Activated naive CD4-positive, alpha-beta T cell treated with anti-CD3 and anti-CD28 coated beads, Interleukin-2, amount 50 U/mL, for 24 hours (primary cell): ENCODE measurements at regions not wholly inside any gene's neighbourhood (a gene's known extent, or its start where the extent isn't known, plus 50 kb on each side); places are given as distances from the start of the nearest gene placed in this dataset.
"Not testable (repeated sequence)": the region's sequence is repeated elsewhere in the genome, so short reads cannot be mapped to it uniquely, and the experiment has no call there.

ENCODE experiments used
- H3K27ac Mint-ChIP-seq: one replicate; pipeline ENCODE4 v1.8.0; 2021; ENCODE audit warnings: mild to moderate bottlenecking, mixed read lengths
- H3K27me3 Mint-ChIP-seq: one replicate; pipeline ENCODE4 v1.8.0; 2021; ENCODE audit warnings: mixed read lengths
- H3K36me3 Mint-ChIP-seq: one replicate; pipeline ENCODE4 v1.8.0; 2021; ENCODE audit warnings: mixed read lengths
- H3K4me1 Mint-ChIP-seq: one replicate; pipeline ENCODE4 v1.8.0; 2021; ENCODE audit warnings: mixed read lengths
- H3K4me3 Mint-ChIP-seq: one replicate; pipeline ENCODE4 v1.8.0; 2021; ENCODE audit warnings: mild to moderate bottlenecking, mixed read lengths
- H3K9me3 Mint-ChIP-seq: one replicate; pipeline ENCODE4 v1.8.0; 2021; ENCODE audit warnings: mixed read lengths

DNA sequence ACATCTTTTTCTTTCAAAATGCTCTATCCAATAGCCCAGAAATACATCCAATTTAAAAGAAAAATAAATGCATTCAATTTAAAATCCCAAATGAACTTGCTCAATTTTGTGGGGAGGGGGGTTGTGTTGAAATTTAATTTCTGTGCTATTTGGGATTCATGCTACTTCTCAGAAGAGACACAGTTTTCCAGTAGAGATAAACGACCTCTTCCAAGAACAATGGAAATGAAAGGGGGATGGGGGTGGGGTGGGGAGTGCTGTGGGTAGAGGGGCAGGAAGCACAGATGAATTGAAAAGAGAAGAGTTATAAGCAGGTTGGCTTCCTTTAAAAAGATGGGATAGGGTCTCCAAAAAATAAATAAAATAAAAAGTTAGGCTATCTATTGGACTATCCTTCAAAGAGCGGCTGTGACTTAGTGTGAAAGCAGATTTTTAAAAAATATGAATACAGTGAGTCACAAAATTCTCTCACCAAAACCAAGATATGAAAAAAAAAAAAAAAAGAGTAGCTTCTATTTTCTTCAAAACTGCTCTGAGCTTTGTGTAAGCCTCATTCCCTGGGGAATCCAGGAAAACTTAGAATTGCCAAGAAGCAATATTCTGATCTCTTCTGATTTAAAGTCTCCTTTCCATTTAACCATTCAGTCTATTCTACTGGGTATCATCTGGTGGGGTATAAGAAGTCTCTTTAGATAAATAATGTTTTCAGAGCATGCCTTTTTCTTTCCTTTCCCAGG lies 324.3 kb downstream of the PTTG2 start:
- H3K9me3 Mint-ChIP-seq = no peaks in the 10 kb centered on the region
- no peaks in the 10 kb centered on the region for H3K36me3 Mint-ChIP-seq
- no peak overlapping the region for H3K27ac Mint-ChIP-seq
- H3K4me1 Mint-ChIP-seq = peaks cover 8% of the 10 kb centered on the region
- no peak overlapping the region for H3K4me3 Mint-ChIP-seq
- H3K27me3 Mint-ChIP-seq = no peaks in the 10 kb centered on the region

- Mint-ChIP-seq H3K27ac (no peak overlapping the region), H3K27me3 (no peaks in the 10 kb centered on the region), H3K36me3 (no peaks in the 10 kb centered on the region), H3K9me3 (no peaks in the 10 kb centered on the region), H3K4me3 (no peak overlapping the region), H3K4me1 (peaks cover 8% of the 10 kb centered on the region)
Measured at GRCh38 chr4:38287101-38287851, 327.1 kb downstream of the PTTG2 start.

GRCh38 chr4:38289553-38289952 lies 329.4 kb downstream of the PTTG2 start:
- H3K4me3 Mint-ChIP-seq = no peak overlapping the region
- H3K27me3 Mint-ChIP-seq = no peaks in the 10 kb centered on the region
- peaks cover 7% of the 10 kb centered on the region for H3K4me1 Mint-ChIP-seq
- peaks cover 4% of the 10 kb centered on the region for H3K36me3 Mint-ChIP-seq
- no peaks in the 10 kb centered on the region for H3K9me3 Mint-ChIP-seq
- H3K27ac Mint-ChIP-seq = no peak overlapping the region

DNA sequence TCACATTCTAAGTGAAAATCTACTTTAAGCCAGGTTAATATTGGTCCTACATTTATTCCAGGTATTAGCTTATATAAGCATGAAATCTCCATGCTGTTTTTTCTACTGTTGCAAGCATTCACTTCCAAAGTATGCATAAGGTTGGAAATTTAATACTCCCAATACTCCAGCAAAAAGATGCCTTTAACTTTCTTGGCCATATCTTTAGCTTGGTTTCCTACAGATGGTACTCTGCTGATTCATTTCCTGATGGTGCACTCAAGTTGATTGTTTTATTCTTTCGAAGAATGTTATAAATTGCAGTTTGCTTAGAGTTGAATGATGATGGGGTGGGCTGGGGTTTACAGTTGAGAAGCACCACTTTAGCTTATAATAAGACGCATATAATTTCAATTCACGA lies 330.2 kb downstream of the PTTG2 start:
- Mint-ChIP-seq H3K4me1 (peaks cover 2% of the 10 kb centered on the region), H3K27ac (no peak overlapping the region)

GRCh38 chr4:38290914-38291313 lies 330.7 kb downstream of the PTTG2 start:
- H3K9me3 Mint-ChIP-seq = no peaks in the 10 kb centered on the region
- no peak overlapping the region for H3K27ac Mint-ChIP-seq
- no peak overlapping the region for H3K4me3 Mint-ChIP-seq
- H3K36me3 Mint-ChIP-seq = peaks cover 4% of the 10 kb centered on the region
- no peaks in the 10 kb centered on the region for H3K27me3 Mint-ChIP-seq
- no peaks in the 10 kb centered on the region for H3K4me1 Mint-ChIP-seq

More for the DNA sequence above, 330.2 kb downstream of the PTTG2 start:
- peaks cover 4% of the 10 kb centered on the region for H3K36me3 Mint-ChIP-seq
- no peaks in the 10 kb centered on the region for H3K27me3 Mint-ChIP-seq
- no peak overlapping the region for H3K4me3 Mint-ChIP-seq
- no peaks in the 10 kb centered on the region for H3K9me3 Mint-ChIP-seq

DNA sequence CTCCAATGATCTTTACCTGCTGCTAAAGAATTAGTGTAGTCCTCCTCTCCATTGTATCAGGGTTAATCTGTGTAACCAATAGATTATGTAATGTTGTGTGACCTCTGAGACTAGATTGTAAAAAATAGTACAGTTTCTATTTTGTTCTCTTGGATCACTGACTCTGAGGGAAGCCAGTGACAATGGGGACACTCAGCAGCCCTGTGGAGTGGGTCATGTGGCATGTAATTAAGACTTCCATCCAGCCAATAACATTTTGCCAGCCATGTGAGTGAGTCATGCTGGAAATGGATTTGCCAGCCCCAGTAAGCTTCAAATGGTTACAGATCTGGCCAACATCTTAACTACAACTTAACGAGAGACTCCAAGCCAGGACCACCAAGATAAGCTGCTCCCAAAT lies 332.3 kb downstream of the PTTG2 start:
- H3K27me3 Mint-ChIP-seq = no peaks in the 10 kb centered on the region
- H3K27ac Mint-ChIP-seq = no peak overlapping the region
- H3K36me3 Mint-ChIP-seq = peaks cover 5% of the 10 kb centered on the region

GRCh38 chr4:38294238-38294637 lies 334.0 kb downstream of the PTTG2 start:
- Mint-ChIP-seq H3K27me3 (no peaks in the 10 kb centered on the region), H3K9me3 (peaks cover 13% of the 10 kb centered on the region), H3K4me3 (no peak overlapping the region), H3K27ac (no peak overlapping the region), H3K36me3 (peaks cover 12% of the 10 kb centered on the region), H3K4me1 (no peaks in the 10 kb centered on the region)

More for the DNA sequence above, 332.3 kb downstream of the PTTG2 start:
- no peak overlapping the region for H3K4me3 Mint-ChIP-seq
- peaks cover 8% of the 10 kb centered on the region for H3K9me3 Mint-ChIP-seq
- no peaks in the 10 kb centered on the region for H3K4me1 Mint-ChIP-seq

- H3K4me1 Mint-ChIP-seq = no peaks in the 10 kb centered on the region
- H3K27ac Mint-ChIP-seq = no peak overlapping the region
- peaks cover 20% of the 10 kb centered on the region for H3K36me3 Mint-ChIP-seq
- no peaks in the 10 kb centered on the region for H3K27me3 Mint-ChIP-seq
- H3K9me3 Mint-ChIP-seq = peaks cover 30% of the 10 kb centered on the region
- H3K4me3 Mint-ChIP-seq = no peak overlapping the region
Measured at GRCh38 chr4:38297061-38297460, 336.9 kb downstream of the PTTG2 start.

DNA sequence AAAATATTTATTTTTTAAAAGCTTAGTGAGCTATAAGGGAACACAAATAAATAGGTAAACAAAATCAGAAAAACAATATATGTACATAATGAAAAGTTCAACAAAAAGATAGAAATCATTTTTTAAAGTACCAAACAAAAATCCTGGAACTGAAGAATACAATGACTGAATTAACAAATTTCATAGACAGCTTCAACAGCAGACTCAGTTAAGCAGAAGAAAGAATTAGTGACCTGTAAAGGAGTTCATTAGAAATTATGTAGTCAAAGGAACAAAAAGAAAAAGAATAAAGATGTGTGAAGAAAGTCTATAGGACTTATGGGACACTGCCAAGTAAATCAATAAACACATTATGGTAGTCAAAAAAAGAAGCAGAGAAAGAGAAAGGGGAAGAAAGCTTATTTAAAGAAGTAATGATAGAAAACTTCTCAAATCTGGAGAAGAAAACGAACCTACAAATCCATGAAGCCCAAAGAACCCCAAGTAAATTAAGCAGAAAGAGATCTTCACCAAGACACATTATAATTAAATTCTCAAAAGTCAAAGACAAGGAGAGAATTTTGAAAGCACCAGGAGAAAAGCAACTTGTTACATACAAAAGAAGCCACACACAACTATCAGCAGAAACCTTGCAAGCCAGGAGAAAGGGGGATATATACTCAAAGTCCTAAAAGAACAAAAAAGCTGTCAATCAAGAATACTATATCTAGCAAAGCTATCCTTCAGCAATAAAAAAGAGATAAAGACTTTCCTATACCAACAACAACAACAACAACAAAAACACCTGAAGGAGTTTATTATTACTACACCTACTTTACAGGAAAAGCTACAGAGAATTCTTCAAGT lies 338.9 kb downstream of the PTTG2 start:
- H3K4me1 Mint-ChIP-seq = no peaks in the 10 kb centered on the region
- H3K4me3 Mint-ChIP-seq = no peak overlapping the region
- H3K27ac Mint-ChIP-seq = no peak overlapping the region
- H3K27me3 Mint-ChIP-seq = no peaks in the 10 kb centered on the region
- peaks cover 20% of the 10 kb centered on the region for H3K36me3 Mint-ChIP-seq
- H3K9me3 Mint-ChIP-seq = peaks cover 30% of the 10 kb centered on the region

- H3K27ac Mint-ChIP-seq = no peak overlapping the region
- H3K9me3 Mint-ChIP-seq = peaks cover 22% of the 10 kb centered on the region
- peaks cover 16% of the 10 kb centered on the region for H3K36me3 Mint-ChIP-seq
- H3K27me3 Mint-ChIP-seq = no peaks in the 10 kb centered on the region
- peaks cover 21% of the 10 kb centered on the region for H3K4me1 Mint-ChIP-seq
- no peak overlapping the region for H3K4me3 Mint-ChIP-seq
Measured at GRCh38 chr4:38302910-38303309, 342.7 kb downstream of the PTTG2 start.

- H3K27ac Mint-ChIP-seq, H3K27me3 Mint-ChIP-seq, H3K36me3 Mint-ChIP-seq, H3K4me3 Mint-ChIP-seq: not testable (repeated sequence)
- Mint-ChIP-seq H3K4me1 (peaks cover 32% of the 10 kb centered on the region), H3K9me3 (peaks cover 15% of the 10 kb centered on the region)
Measured at GRCh38 chr4:38304460-38304859, 344.3 kb downstream of the PTTG2 start.

DNA sequence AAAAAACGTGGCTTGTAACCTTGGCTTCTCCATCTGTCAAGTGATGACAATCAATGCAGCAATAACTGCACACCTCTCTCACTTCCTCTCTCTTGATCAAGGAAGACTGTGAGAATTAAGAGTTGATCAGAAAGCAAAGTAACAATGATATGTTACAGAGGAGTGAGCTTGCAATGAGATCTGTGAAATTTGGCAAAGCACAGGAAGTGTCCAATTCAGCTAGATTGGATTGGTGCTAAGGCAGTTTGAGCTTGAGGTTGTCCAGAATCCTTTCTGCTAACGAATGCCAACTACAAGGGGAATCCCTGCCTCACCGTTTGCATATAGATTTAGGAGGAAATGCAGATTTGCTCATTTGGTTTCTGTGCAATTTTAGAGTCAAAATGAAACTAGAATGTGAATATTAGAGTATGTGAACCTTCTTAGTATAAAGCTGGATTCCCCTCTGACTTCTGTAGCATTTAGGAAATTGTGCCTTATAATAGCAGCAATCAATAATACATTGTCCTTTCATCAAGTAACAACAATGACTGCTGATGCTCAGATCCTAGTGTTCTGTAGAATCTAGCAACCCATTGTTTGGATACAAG lies 346.4 kb downstream of the PTTG2 start:
- H3K9me3 Mint-ChIP-seq = no peaks in the 10 kb centered on the region
- peak overlapping the region; percentile 84 for H3K27ac Mint-ChIP-seq
- H3K36me3 Mint-ChIP-seq = peaks cover 4% of the 10 kb centered on the region
- no peaks in the 10 kb centered on the region for H3K27me3 Mint-ChIP-seq
- H3K4me1 Mint-ChIP-seq = peaks cover 53% of the 10 kb centered on the region
- peak overlapping the region; percentile 62 for H3K4me3 Mint-ChIP-seq

- Mint-ChIP-seq H3K4me3 (no peak overlapping the region), H3K9me3 (no peaks in the 10 kb centered on the region), H3K27ac (peak overlapping the region; percentile 87), H3K4me1 (peaks cover 64% of the 10 kb centered on the region), H3K27me3 (no peaks in the 10 kb centered on the region), H3K36me3 (peaks cover 3% of the 10 kb centered on the region)
Measured at GRCh38 chr4:38308728-38309311, 348.6 kb downstream of the PTTG2 start.

GRCh38 chr4:38309471-38309870 lies 349.3 kb downstream of the PTTG2 start:
- H3K4me1 Mint-ChIP-seq = peaks cover 66% of the 10 kb centered on the region
- no peaks in the 10 kb centered on the region for H3K27me3 Mint-ChIP-seq
- peaks cover 3% of the 10 kb centered on the region for H3K36me3 Mint-ChIP-seq
- no peaks in the 10 kb centered on the region for H3K9me3 Mint-ChIP-seq
- H3K27ac Mint-ChIP-seq = peak overlapping the region; percentile 84
- H3K4me3 Mint-ChIP-seq = no peak overlapping the region

DNA sequence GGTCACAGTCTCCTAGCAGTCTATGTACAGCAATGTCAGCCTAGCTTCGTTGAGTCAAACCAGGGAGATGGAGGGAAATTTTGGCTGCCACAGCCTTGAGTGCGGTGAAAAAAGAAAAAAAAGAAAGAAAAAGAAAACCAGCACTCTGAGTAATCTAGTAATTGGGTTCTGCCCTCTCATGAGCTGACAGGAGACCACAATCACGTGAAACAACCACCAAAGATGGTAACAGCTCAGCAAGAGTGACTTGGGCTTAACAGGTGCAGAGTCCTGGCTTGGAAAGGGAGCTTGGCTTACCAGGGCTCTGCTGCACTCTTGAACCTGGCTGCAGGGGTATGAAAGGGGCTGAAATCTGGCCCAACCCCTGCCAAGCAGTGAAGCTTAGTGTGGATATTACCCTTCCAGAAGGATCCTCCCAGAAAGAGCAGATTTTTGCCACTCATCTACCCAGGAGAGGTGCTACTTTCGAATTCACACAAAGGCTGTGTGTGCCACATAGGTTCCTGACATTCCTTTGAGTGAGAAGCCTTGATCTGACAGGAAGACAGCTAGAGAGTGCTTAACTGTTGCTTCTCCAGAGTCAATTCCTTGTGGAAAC lies 350.3 kb downstream of the PTTG2 start:
- peaks cover 62% of the 10 kb centered on the region for H3K4me1 Mint-ChIP-seq
- no peaks in the 10 kb centered on the region for H3K27me3 Mint-ChIP-seq

More for the DNA sequence above, 350.3 kb downstream of the PTTG2 start:
- Mint-ChIP-seq H3K27ac (peak overlapping the region; percentile 84), H3K9me3 (no peaks in the 10 kb centered on the region), H3K36me3 (peaks cover 3% of the 10 kb centered on the region), H3K4me3 (peak overlapping the region; percentile 2)
